Panc1 (cell line): ENCODE measurements at regions not wholly inside any gene's neighbourhood (a gene's known extent, or its start where the extent isn't known, plus 50 kb on each side); places are given as distances from the start of the nearest gene placed in this dataset.

ENCODE experiments used
- CTCF ChIP-seq: fragments of 450-650 bp; IDR thresholded peaks from 2 replicates; pipeline ENCODE4 v1.5.1; 2017; ENCODE audit warnings: mild to moderate bottlenecking
- POLR2AphosphoS5 ChIP-seq: IDR thresholded peaks from 2 replicates; pipeline ENCODE4 v1.6.1; 2012; ENCODE audit warnings: mild to moderate bottlenecking, low read depth, low read length, moderate library complexity
- REST ChIP-seq, 2 experiments: IDR thresholded peaks; 2 replicates each; pipeline ENCODE4 v1.6.1; 2011 to 2012; ENCODE audit warnings: low read depth in 2 of 2, control low read depth in 1 of 2, low read length in 1 of 2, mild to moderate bottlenecking in 1 of 2, moderate library complexity in 1 of 2; ENCODE audit not compliant: insufficient read depth in 1 of 2
- SIN3A ChIP-seq: IDR thresholded peaks from 2 replicates; pipeline ENCODE4 v1.6.1; 2012; ENCODE audit warnings: low read depth, mild to moderate bottlenecking, low read length, moderate library complexity, borderline replicate concordance; ENCODE audit not compliant: insufficient read depth
- TCF7L2 ChIP-seq: IDR thresholded peaks from 2 replicates; pipeline ENCODE4 v1.6.1; 2011; ENCODE audit warnings: mild to moderate bottlenecking, low read depth, low read length, inconsistent platforms

- TF ChIP-seq CTCF (no peak), REST (IDR thresholded peaks at IDR 0.05; ENCODE audit: insufficient read depth in 1 of 2, low read depth in 2 of 2, low read length in 1 of 2) (no peak), POLR2AphosphoS5 (no peak), SIN3A (no peak), TCF7L2 (no peak)
Observed at GRCh38 chr7:98467570-98468312, 66.9 kb upstream of the BAIAP2L1 start.
